GM19238 (cell line): ENCODE measurements at regions not wholly inside any gene's neighbourhood (a gene's known extent, or its start where the extent isn't known, plus 50 kb on each side); places are given as distances from the start of the nearest gene placed in this dataset.

Source experiments
- DNase-seq: peaks from one replicate; pipeline ENCODE4 v3.0.0; 2011; ENCODE audit warnings: low spot score; ENCODE audit not compliant: insufficient read length

GRCh38 chr11:97118614-97119200 is 728.9 kb downstream of the JRKL start:
- no peak for DNase-seq

DNA sequence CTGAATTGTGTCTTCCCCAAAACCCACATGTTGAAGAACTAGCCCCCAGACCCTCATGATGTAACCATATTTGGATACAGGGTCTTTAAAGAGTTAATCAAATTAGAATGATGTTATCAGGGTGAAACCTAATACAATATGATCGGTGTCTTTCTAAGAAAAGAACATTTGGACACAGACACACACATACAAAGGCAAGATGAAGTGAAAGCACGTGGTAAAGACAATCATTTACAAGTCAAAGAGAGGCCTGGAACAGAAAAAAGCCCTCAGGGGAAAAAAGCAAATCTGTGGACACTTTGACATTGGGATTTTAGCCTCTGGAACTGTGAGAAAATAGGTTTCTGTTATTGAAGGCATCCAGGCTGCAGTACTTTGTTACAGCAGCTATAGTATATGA is 733.4 kb downstream of the JRKL start:
- DNase-seq = no peak

DNA sequence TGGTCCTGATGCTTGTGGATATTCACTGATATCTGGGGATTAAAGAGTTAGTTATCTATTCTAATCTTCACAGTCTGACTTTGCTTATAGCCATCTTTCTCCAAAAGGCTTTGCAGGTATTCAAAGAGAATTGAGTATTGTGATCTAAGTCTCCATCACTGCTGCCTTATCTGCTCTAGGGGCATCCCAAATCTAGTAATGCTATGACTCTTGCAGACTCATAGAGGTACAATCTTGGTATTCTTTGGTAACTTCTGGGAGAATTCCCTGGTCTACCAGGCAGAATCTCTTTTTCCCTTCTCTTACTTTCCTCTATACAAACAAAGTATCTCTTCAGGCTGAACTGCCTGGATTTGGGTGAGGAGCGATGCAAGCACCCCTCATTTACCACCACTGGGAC is 746.3 kb downstream of the JRKL start:
- no peak for DNase-seq

GRCh38 chr11:97140885-97141494 is 751.2 kb downstream of the JRKL start:
- DNase-seq = no peak

GRCh38 chr11:97143463-97143862 is 753.6 kb downstream of the JRKL start:
- no peak for DNase-seq

DNA sequence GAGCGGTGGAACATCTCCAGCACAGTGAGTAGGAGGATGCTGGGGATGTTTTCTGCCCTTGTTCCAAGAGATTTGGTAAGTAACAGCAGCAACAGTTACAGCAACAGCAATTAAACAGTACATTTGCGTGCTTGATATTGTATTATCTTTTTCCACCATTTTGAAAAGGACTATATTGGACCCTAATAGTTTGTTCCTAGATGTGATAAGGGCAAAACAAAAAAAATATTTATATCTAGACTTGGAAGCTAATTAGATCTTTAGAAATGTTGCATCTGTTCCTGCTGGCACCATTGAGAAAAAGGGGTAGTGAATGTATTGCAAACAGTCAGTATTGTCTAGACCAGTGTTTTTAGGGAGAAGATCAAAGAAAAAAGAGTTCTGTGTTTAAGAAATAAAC is 759.9 kb downstream of the JRKL start:
- DNase-seq = no peak

GRCh38 chr11:97157221-97157740 is 767.5 kb downstream of the JRKL start:
- DNase-seq = no peak

DNA sequence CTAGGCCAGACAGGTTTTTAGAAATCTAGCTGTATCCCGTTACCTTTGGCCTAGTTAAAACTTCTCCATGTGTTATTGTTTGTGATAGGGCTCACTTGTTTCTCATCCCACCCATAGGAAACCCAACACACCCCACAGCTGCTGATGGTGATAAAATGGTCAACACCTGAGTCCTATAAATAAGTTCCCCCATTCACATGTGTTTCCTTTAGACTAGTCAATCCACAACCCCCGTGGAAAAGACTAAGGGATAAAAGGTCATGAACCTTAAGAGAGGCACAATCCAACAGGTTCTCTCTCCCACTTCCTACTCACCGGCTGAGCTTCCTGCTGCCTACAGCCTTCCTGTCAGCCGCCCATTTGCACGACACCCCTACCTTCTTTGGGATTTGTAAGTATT is 768.4 kb downstream of the JRKL start:
- DNase-seq = no peak

GRCh38 chr11:97163631-97164191 is 773.9 kb downstream of the JRKL start:
- DNase-seq = no peak

DNA sequence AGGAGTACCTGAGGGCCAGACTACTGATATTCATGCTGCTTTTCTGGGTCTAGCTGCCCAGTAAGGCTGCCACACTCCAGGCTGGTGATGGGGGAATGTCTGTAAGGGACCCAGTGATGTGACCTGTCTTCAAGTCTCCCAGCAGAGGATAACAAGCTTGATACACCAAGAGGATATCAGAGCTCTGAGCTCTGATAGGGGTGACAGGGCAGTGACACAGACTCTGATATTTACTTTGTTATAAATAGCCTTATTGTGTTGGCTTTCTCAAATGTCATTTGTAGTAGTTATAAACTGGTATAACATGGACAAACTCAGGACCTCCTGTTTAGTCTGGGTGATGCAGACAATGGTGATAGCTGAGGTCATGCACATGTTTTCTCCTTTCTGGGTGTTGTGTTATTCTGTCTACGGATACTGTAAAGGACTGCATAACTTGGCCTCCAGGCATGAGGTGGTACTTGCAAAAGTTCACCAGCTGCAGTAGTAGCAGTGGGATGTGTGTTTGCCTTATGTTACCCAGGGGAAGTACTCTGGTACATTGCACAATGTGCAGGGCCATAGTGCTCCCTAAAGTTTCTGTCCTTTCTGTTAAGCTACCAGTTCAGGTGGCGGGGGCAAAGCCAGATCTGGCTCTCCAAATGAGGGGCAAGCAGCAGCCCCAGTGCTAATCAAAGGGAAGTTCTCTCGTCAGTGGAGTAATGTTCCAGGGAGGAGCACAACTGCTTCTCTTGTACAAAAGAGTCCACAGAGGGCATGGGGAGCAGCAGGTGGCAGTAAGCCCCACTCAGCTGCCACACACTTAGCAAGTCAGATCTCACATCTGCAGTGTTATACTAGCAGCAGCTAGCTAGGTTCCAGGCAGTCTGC is 812.2 kb downstream of the JRKL start:
- DNase-seq = no peak

DNA sequence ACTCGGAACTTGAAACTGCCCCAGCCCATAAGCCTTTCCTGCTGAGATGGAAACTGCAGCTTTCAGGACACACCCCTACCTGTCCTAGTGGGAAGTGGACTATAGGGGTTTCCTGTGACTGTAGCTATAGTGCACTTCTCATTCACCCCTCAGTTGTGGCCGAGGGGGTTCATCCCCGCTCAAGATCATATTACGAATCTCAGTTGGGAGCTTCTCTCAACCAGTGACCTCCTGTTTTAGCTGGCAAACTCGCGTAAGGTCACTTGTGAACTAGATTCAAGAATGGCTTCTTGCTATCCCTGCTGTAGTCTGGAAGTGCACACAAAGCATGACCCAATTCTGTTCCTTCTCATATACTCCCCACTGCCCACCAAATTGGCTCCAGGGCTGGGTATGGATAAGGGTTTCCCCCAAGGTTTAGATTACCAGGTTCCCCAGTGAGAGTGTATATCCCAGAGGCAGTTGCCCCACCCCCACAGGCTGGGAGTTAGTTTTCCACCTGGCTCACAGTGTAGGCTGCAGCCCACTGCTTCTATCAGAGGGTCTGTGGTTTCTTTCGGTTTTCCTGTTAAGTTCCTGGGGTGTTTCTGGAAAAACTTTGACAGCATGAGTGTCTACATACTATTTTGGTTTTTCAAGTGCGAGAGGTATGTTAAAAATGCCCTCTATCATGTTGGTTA is 812.9 kb downstream of the JRKL start:
- no peak for DNase-seq

GRCh38 chr11:97218011-97218410 is 828.2 kb downstream of the JRKL start:
- no peak for DNase-seq

DNA sequence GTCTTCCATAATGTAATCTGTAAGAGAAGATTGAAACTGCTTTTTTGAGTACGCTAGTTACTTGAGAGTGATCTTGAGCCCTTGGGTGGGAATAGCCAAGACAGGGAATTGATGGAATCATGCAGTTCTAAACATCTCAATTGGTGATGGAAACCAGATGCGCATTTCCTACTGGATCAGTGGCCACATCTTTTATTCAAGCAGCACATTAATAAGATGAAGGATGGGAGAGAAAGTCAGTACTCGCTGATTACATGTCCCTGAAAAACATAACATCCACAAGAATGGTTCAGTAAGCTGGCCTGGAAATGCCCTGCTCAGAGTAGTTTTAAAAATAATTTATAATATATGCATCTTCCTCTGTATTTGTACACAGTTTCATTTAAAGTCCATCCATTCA is 833.8 kb downstream of the JRKL start:
- no peak for DNase-seq

GRCh38 chr11:97224396-97224795 is 834.6 kb downstream of the JRKL start:
- no peak for DNase-seq

DNA sequence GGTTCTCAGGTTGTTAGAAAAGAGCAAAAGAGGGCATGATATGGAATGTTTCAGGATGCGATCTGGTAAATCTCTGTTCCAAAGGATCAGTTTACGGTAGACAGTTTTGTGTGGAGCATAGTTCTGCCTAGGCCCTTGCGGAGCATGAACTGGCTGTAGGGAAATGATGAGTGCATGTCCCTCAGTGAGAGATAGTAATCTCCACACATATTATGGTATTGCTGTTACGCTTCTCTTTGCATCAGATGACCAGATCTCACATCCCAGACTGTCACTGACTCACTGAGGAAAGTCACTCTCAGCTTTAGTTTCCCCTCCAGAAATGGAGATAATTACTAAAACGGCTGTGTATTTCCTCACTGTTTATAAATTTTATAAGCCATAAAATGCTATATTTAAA is 836.0 kb downstream of the JRKL start:
- DNase-seq = no peak

DNA sequence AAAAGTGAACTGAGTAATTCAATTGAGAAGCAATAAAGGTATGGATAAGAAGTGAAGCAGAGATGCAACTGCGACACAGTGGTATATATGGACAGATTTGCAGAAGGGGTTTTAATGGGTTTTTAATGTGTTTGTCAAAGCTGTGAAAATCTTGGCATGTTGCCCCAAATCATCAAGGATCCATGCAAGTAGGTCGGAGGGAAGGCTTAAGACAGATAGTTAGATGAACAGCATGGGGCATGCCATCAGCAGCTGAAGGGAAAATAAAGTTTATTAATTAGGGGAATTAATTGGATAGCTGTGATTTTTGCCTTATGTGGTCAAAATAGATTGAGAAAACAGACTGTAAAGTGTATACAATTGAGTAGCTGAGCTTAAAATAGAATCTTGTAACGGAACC is 840.1 kb downstream of the JRKL start:
- DNase-seq = no peak

DNA sequence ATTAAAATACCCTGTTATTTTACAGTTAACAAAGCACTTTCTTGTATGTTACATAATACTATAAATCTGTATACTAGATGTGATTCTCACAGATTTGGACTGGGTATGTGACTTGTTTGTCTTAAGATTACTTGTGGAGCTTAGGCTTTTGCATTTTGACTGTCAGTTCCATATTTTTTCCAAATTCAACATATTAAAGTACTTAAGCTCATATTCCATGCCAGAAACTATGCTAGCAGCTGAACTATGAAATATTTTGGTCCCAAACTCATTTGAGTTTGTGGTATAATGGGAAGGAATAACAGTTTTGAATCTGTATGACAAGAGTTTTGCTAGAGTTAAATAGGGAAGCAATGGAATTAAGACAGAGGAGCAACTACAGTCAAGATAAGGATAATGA is 841.4 kb downstream of the JRKL start:
- DNase-seq = no peak

- DNase-seq = no peak
Observed at GRCh38 chr11:97234016-97234415, 844.2 kb downstream of the JRKL start.

DNA sequence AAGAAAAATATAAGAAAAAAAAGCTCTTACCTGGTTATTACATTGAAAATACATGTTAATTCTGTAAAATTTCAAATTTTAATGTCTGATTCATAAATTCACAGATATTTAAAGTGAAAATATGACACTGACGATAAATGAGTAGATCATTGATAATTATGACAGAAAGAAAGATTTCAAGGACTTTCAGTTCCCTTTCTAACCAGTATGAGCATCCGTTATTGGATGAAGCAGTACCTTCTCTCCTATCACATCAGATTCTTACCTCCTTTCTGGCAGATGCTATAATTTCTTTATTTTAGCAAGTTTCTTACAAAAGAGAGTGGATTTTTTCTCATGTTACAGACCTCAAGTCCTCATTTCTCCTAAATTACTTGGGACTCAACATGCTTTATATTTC is 847.3 kb downstream of the JRKL start:
- DNase-seq = no peak

DNA sequence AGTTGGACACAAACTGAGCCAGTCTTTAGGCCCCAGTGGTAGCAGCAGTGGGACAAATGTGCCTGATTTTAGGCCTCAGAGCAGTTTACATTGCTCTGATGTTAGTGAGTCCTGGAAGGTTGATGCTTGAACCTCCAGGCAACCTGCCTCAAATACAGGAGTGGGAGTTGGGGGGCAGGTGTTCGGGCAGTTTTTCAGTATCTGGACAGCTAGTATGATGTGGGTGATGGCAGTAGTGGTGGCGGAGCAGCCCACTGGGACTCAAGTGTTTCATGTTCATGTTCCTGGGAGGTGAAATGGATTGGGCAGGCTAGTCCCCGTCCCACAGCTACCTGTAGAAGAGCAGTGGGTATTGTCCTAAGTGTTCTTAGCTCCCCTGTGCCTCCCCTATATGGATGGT is 857.8 kb downstream of the JRKL start:
- DNase-seq = no peak

DNA sequence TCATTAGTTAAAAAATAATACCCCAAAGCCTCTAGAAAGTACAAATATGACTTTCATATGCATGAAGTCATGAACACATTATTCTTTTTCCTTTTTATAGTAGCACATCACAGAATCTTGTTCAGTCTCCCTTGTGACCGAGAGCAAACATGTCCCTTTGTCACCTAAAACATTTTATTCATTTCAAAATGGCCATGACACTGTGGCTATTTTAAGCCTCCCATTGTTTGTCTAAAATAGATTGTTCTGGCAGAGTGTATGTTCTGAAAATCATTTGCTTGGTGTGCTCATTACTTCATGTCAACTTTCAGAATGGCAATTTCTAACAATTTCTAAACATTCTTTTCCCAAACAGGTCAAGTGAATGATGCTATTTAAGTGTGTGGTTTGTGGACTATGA is 865.0 kb downstream of the JRKL start:
- no peak for DNase-seq

GRCh38 chr11:97259434-97259833 is 869.6 kb downstream of the JRKL start:
- DNase-seq = no peak
